Adrenal gland (tissue), 9 donors: ENCODE measurements at regions not wholly inside any gene's neighbourhood (a gene's known extent, or its start where the extent isn't known, plus 50 kb on each side); places are given as distances from the start of the nearest gene placed in this dataset.

Experiments used
- DNase-seq, 7 donors: peaks; one replicate each; pipeline ENCODE4 v3.0.0-alpha.2; 2019 to 2020
- H3K27ac ChIP-seq, 5 donors: fragments of 200-600 bp; sonication (generic) in 4 of 5; 1 replicate in 3 of 5; 2 replicates in 2 of 5; pipeline versions ENCODE4 v1.5.1 to v1.8.0; 2016 to 2020; ENCODE audit warnings: mild to moderate bottlenecking in 1 of 5
- H3K27me3 ChIP-seq: fragments of 200-600 bp; 2 replicates; pipeline ENCODE4 v1.8.0; 2021
- H3K36me3 ChIP-seq, 2 donors: fragments of 200-600 bp; replicated peaks in 1 of 2; 1 replicate in 1 of 2; 2 replicates in 1 of 2; pipeline versions ENCODE4 v1.5.1 to v1.8.0; 2018 to 2022
- H3K4me1 ChIP-seq, 2 donors: fragments of 200-600 bp; replicated peaks in 1 of 2; 1 replicate in 1 of 2; 2 replicates in 1 of 2; pipeline versions ENCODE4 v1.5.1 to v1.8.0; 2018 to 2021
- H3K4me3 ChIP-seq, 4 donors: fragments of 200-600 bp; sonication (generic) in 3 of 4; one replicate each; pipeline ENCODE4 v1.5.1; 2016 to 2018
- H3K9me3 ChIP-seq, 3 donors: fragments of 200-600 bp; sonication (generic) in 1 of 3; replicated peaks in 1 of 3; 1 replicate in 2 of 3; 2 replicates in 1 of 3; pipeline versions ENCODE4 v1.5.1 to v1.8.0; 2016 to 2021
- CTCF ChIP-seq, 6 experiments: fragments of 450-650 bp in 4 of 6; fragments of 200-600 bp in 2 of 6; sonication (generic) in 1 of 6; IDR thresholded peaks; 1 replicate in 5 of 6; 2 replicates in 1 of 6; pipeline versions ENCODE4 v1.5.1 to v1.8.0; 2016 to 2021; ENCODE audit warnings: antibody characterized with exemption in 6 of 6, mild to moderate bottlenecking in 2 of 6, moderate library complexity in 1 of 6
- POLR2A ChIP-seq, 2 donors: fragments of 450-650 bp; IDR thresholded peaks; one replicate each; pipeline ENCODE4 v1.6.1; 2017; ENCODE audit warnings: antibody characterized with exemption in 2 of 2, mild to moderate bottlenecking in 2 of 2, moderate library complexity in 1 of 2
- WGBS, 4 donors: extraction: QIAGEN DNeasy Blood & Tissue Kit in 2 of 4; methylation state at CpG; one replicate each; pipeline versions ENCODE4 v1.1.5 to v1.1.7; 2013 to 2017; 5-methylcytosine and 5-hydroxymethylcytosine counted together
- intact Hi-C, 2 donors: fragments of 100-400 bp; cut with DNase I; formaldehyde crosslinking; loops; one replicate each; pipeline versions ENCODE4 v1.14.1 to v1.15.0; 2022 to 2023
- donor health status: healthy with polysubstance abuse.
- donor health status: Bipolar disorder and iron deficiency.
- donor health status: DM: yes; HTN: yes; CAD: no.
- donor health status: DM: no; HTN: no; CAD: no.
- donor health status: DM: no; HTN: no; CAD: no.

GRCh38 chr1:224494343-224494742 is 59.7 kb upstream of the WDR26 start:
- intact Hi-C loops: no loop called here
- WGBS, 4 donors: 87 to 97% (median 89%) methylated on average over 2 of the region's 2 CpGs
- no peak overlapping the region for H3K4me3 ChIP-seq

GRCh38 chr1:224495866-224496265 is 61.3 kb upstream of the WDR26 start:
- peak in 1 of 7 donors; percentile 18 for DNase-seq
- H3K4me1 ChIP-seq: peaks cover 11 to 23% of the 10 kb centered on the region in 2 donors
- 53 to 86% (median 75%) methylated on average over 5 of the region's 5 CpGs for WGBS, 4 donors
- no peak overlapping the region for H3K27ac ChIP-seq
- intact Hi-C loops: no loop called here
- H3K27me3 ChIP-seq: no peaks in the 10 kb centered on the region
- no peaks in the 10 kb centered on the region for H3K9me3 ChIP-seq
- no peak overlapping the region for H3K4me3 ChIP-seq
- H3K36me3 ChIP-seq: no peaks in the 10 kb centered on the region
- TF ChIP-seq POLR2A (IDR thresholded peaks at IDR 0.05) (no peak), CTCF (IDR thresholded peaks at IDR 0.05) (no peak)

More at GRCh38 chr1:224494343-224494742, 59.7 kb upstream of the WDR26 start:
- DNase-seq: no peak
- no peaks in the 10 kb centered on the region for H3K27me3 ChIP-seq
- TF ChIP-seq POLR2A (IDR thresholded peaks at IDR 0.05) (no peak), CTCF (IDR thresholded peaks at IDR 0.05) (no peak)
- no peaks in the 10 kb centered on the region for H3K36me3 ChIP-seq
- H3K27ac ChIP-seq: no peak overlapping the region
- no peaks in the 10 kb centered on the region for H3K9me3 ChIP-seq
- peaks cover 11 to 21% of the 10 kb centered on the region in 2 donors for H3K4me1 ChIP-seq

- H3K36me3 ChIP-seq: no peaks in the 10 kb centered on the region
- TF ChIP-seq POLR2A (IDR thresholded peaks at IDR 0.05) (no peak), CTCF (IDR thresholded peaks at IDR 0.05) (no peak)
- H3K9me3 ChIP-seq: no peaks in the 10 kb centered on the region
- H3K27me3 ChIP-seq: no peaks in the 10 kb centered on the region
- no peak overlapping the region for H3K27ac ChIP-seq
- no peak for DNase-seq
- 85 to 100% (median 98%) methylated on average over 1 of the region's 1 CpG for WGBS, 4 donors
- intact Hi-C loops: no loop called here
- H3K4me3 ChIP-seq: no peak overlapping the region
- peaks cover 11 to 23% of the 10 kb centered on the region in 2 donors for H3K4me1 ChIP-seq
These were observed 62.2 kb upstream of the WDR26 start for GRCh38 chr1:224496826-224497225.

- Histone ChIP-seq H3K27ac (peak overlapping the region; percentile 43 to 79 (median 62)), H3K4me3 (no peak overlapping the region), H3K4me1 (peaks cover 11 to 31% of the 10 kb centered on the region in 2 donors), H3K36me3 (no peaks in the 10 kb centered on the region), H3K27me3 (no peaks in the 10 kb centered on the region), H3K9me3 (no peaks in the 10 kb centered on the region)
- intact Hi-C loops: no loop called here
- 29 to 35% (median 32%) methylated on average over 3 of the region's 3 CpGs for WGBS, 4 donors
- DNase-seq: peak; percentile 33 to 70 (median 58)
- peak in 2 of 6 experiments; percentile 3 to 18 for TF ChIP-seq CTCF (IDR thresholded peaks at IDR 0.05)
- TF ChIP-seq POLR2A (IDR thresholded peaks at IDR 0.05): no peak
These were observed 63.3 kb upstream of the WDR26 start for GRCh38 chr1:224497714-224498573.
